H1 (cell line): ENCODE measurements at regions not wholly inside any gene's neighbourhood (a gene's known extent, or its start where the extent isn't known, plus 50 kb on each side); places are given as distances from the start of the nearest gene placed in this dataset.

Experiments
- CTCF ChIA-PET: fragments of 300-600 bp; sonication (Branson Sonifier 250); formaldehyde crosslinking; loops from one replicate; lab custom pipeline; 2021; ENCODE audit not compliant: partially characterized antibody; lab: Charles Lee
- POLR2A ChIA-PET: fragments of 300-600 bp; sonication (Branson Sonifier 250); formaldehyde crosslinking; loops from one replicate; lab custom pipeline; 2021; ENCODE audit warnings: inconsistent platforms; ENCODE audit not compliant: partially characterized antibody; lab: Charles Lee
- DNase-seq, 2 experiments: peaks; one replicate each; pipeline versions ENCODE4 v3.0.0 to v3.0.0-alpha.2; 2010 to 2022; ENCODE audit warnings: low spot score in 2 of 2, low read depth in 1 of 2, mixed read lengths in 1 of 2
- FAIRE-seq: peaks from 2 replicates; lab custom pipeline; 2011; peaks lifted over from hg19 to GRCh38; lab: Jason Lieb, UNC
- H2AFZ ChIP-seq: 2 replicates; pipeline ENCODE4 v1.8.1; 2012; ENCODE audit warnings: low read length, inconsistent platforms
- H2AK5ac ChIP-seq: 2 replicates; pipeline ENCODE4 v1.6.1; 2013; ENCODE audit warnings: low read depth, low read length
- H2BK120ac ChIP-seq: replicated peaks from 2 replicates; pipeline ENCODE3; 2013; ENCODE audit warnings: low read depth, low read length, inconsistent platforms
- H2BK12ac ChIP-seq: 2 replicates; pipeline ENCODE4 v1.6.1; 2013; ENCODE audit warnings: low read depth, low read length
- H2BK15ac ChIP-seq: 2 replicates; pipeline ENCODE4 v1.6.1; 2013; ENCODE audit warnings: low read length
- H2BK20ac ChIP-seq: 2 replicates; pipeline ENCODE4 v1.6.1; 2013; ENCODE audit warnings: low read length
- H2BK5ac ChIP-seq: 2 replicates; pipeline ENCODE4 v1.6.1; 2013; ENCODE audit warnings: low read depth, low read length
- H3K14ac ChIP-seq: 2 replicates; pipeline ENCODE4 v1.6.1; 2013; ENCODE audit warnings: inconsistent platforms; ENCODE audit not compliant: insufficient read length
- H3K18ac ChIP-seq: 2 replicates; pipeline ENCODE4 v1.6.1; 2013; ENCODE audit warnings: low read length; ENCODE audit errors: extremely low read depth
- H3K23ac ChIP-seq: 2 replicates; pipeline ENCODE4 v1.6.1; 2013; ENCODE audit warnings: inconsistent platforms; ENCODE audit not compliant: insufficient read length
- H3K23me2 ChIP-seq: 2 replicates; pipeline ENCODE4 v1.6.1; 2013; ENCODE audit warnings: low read depth, low read length
- H3K27ac ChIP-seq: 2 replicates; pipeline ENCODE4 v1.6.1; 2011; ENCODE audit warnings: low read depth, low read length, inconsistent platforms
- H3K27me3 ChIP-seq, 4 experiments: replicated peaks in 1 of 4; 1 replicate in 1 of 4; 2 replicates in 3 of 4; pipeline versions ENCODE4 v1.6.1 to v1.8.1; 2011 to 2013; ENCODE audit warnings: low read length in 3 of 4, mild to moderate bottlenecking in 3 of 4, inconsistent platforms in 2 of 4, mixed read lengths in 2 of 4, moderate library complexity in 1 of 4; ENCODE audit not compliant: control insufficient read depth in 3 of 4, insufficient read depth in 3 of 4; ENCODE audit errors: extremely low read depth in 1 of 4
- H3K36me3 ChIP-seq, 4 experiments: 2 replicates each; pipeline versions ENCODE4 v1.6.1 to v1.8.1; 2011 to 2013; ENCODE audit warnings: mild to moderate bottlenecking in 4 of 4, low read length in 3 of 4, moderate library complexity in 2 of 4, control low read depth in 1 of 4, inconsistent platforms in 1 of 4; ENCODE audit not compliant: insufficient read depth in 4 of 4, control insufficient read depth in 2 of 4
- H3K4ac ChIP-seq: replicated peaks from 2 replicates; pipeline ENCODE3; 2013; ENCODE audit warnings: low read length, low read depth, mixed read lengths, inconsistent platforms; ENCODE audit not compliant: insufficient read length
- H3K4me1 ChIP-seq, 4 experiments: replicated peaks in 1 of 4; 1 replicate in 1 of 4; 2 replicates in 3 of 4; pipeline versions ENCODE4 v1.6.1 to v1.8.1; 2011 to 2013; ENCODE audit warnings: low read length in 3 of 4, inconsistent platforms in 2 of 4, mixed read lengths in 1 of 4; ENCODE audit not compliant: insufficient read depth in 4 of 4, control insufficient read depth in 3 of 4
- H3K4me2 ChIP-seq, 2 experiments: 2 replicates each; pipeline versions ENCODE4 v1.6.1 to v1.8.1; 2011 to 2013; ENCODE audit warnings: low read depth in 2 of 2, low read length in 2 of 2, control low read depth in 1 of 2, inconsistent platforms in 1 of 2, mild to moderate bottlenecking in 1 of 2; ENCODE audit not compliant: insufficient read depth in 1 of 2
- H3K4me3 ChIP-seq, 4 experiments: fragments of 200-600, 300-600 bp in 1 of 4; sonication (generic), shearing (Covaris generic), sonication (Bioruptor Twin) in 1 of 4; 2 replicates each; pipeline versions ENCODE4 v1.5.1 to v1.8.1; 2011 to 2016; ENCODE audit warnings: low read length in 4 of 4, low read depth in 3 of 4, control low read depth in 2 of 4, inconsistent platforms in 2 of 4, mild to moderate bottlenecking in 2 of 4, mixed read lengths in 1 of 4, moderate library complexity in 1 of 4; ENCODE audit not compliant: insufficient read depth in 2 of 4; ENCODE audit errors: extremely low read depth in 1 of 4
- H3K56ac ChIP-seq: replicated peaks from 2 replicates; pipeline ENCODE3; 2013; ENCODE audit warnings: low read depth, mild to moderate bottlenecking, mixed read lengths, low read length, inconsistent platforms; ENCODE audit not compliant: insufficient read length
- H3K79me1 ChIP-seq: 2 replicates; pipeline ENCODE4 v1.6.1; 2013; ENCODE audit warnings: low read depth, low read length, control low read depth
- H3K79me2 ChIP-seq, 2 experiments: 2 replicates each; pipeline versions ENCODE4 v1.6.1 to v1.8.1; 2012 to 2013; ENCODE audit warnings: low read length in 2 of 2, mild to moderate bottlenecking in 2 of 2, inconsistent platforms in 1 of 2; ENCODE audit not compliant: insufficient read depth in 2 of 2, control insufficient read depth in 1 of 2
- H3K9ac ChIP-seq, 4 experiments: replicated peaks in 1 of 4; 1 replicate in 1 of 4; 2 replicates in 3 of 4; pipeline versions ENCODE4 v1.6.1 to v1.8.1; 2011 to 2013; ENCODE audit warnings: low read depth in 3 of 4, low read length in 3 of 4, control low read depth in 2 of 4, mild to moderate bottlenecking in 2 of 4, moderate library complexity in 2 of 4, inconsistent platforms in 1 of 4; ENCODE audit errors: extremely low read depth in 1 of 4
- H3K9me3 ChIP-seq, 2 experiments: 2 replicates each; pipeline versions ENCODE4 v1.6.1 to v1.8.1; 2012 to 2013; ENCODE audit warnings: mild to moderate bottlenecking in 2 of 2, moderate library complexity in 2 of 2, control low read depth in 1 of 2, inconsistent platforms in 1 of 2, low read depth in 1 of 2, low read length in 1 of 2, mixed read lengths in 1 of 2; ENCODE audit not compliant: insufficient read depth in 2 of 2
- H4K20me1 ChIP-seq, 2 experiments: replicated peaks in 1 of 2; 2 replicates each; pipeline versions ENCODE3 to v1.8.1; 2011 to 2013; ENCODE audit warnings: inconsistent platforms in 2 of 2, low read length in 2 of 2, mild to moderate bottlenecking in 1 of 2; ENCODE audit not compliant: insufficient read depth in 2 of 2, control insufficient read depth in 1 of 2
- H4K5ac ChIP-seq: 2 replicates; pipeline ENCODE4 v1.6.1; 2013; ENCODE audit warnings: low read length, low read depth, mixed read lengths, inconsistent platforms; ENCODE audit not compliant: insufficient read length
- H4K8ac ChIP-seq: 2 replicates; pipeline ENCODE4 v1.8.0; 2013; ENCODE audit warnings: mild to moderate bottlenecking, moderate library complexity, low read length, inconsistent platforms; ENCODE audit not compliant: insufficient read depth; ENCODE audit errors: extremely low read depth
- H4K91ac ChIP-seq: replicated peaks from 2 replicates; pipeline ENCODE3; 2013; ENCODE audit warnings: low read length, mixed read lengths, inconsistent platforms; ENCODE audit not compliant: insufficient read length
- CHD1 ChIP-seq: IDR thresholded peaks from 2 replicates; pipeline ENCODE4 v1.6.1; 2012; ENCODE audit warnings: low read depth, low read length, improper control_type of control experiment
- EZH2 ChIP-seq: fragments of 200-600 bp; sonication (generic); IDR thresholded peaks from 2 replicates; pipeline ENCODE4 v1.7.1; 2012; ENCODE audit warnings: low read depth, mild to moderate bottlenecking, moderate library complexity, low read length, inconsistent platforms; ENCODE audit not compliant: severe bottlenecking
- JUN ChIP-seq: IDR thresholded peaks from 2 replicates; pipeline ENCODE4 v1.6.1; 2011; ENCODE audit warnings: low read depth, mild to moderate bottlenecking, improper control_type of control experiment, low read length
- KDM4A ChIP-seq: IDR thresholded peaks from one replicate; pipeline ENCODE4 v1.7.1; 2012; ENCODE audit warnings: low read depth, mild to moderate bottlenecking, moderate library complexity, low read length, inconsistent platforms; ENCODE audit not compliant: severe bottlenecking
- RNF2 ChIP-seq: fragments of 200-900, 300-1000 bp; sonication (generic); IDR thresholded peaks from 2 replicates; pipeline ENCODE4 v1.7.1; 2016; ENCODE audit warnings: borderline replicate concordance, low read depth, mild to moderate bottlenecking, antibody characterized with exemption, low read length; ENCODE audit not compliant: poor library complexity, severe bottlenecking; ENCODE audit errors: missing control alignments
- RXRA ChIP-seq: IDR thresholded peaks from 2 replicates; pipeline ENCODE4 v1.6.1; 2011; ENCODE audit warnings: low read depth, mild to moderate bottlenecking, low read length, moderate library complexity; ENCODE audit not compliant: insufficient read depth
- SUZ12 ChIP-seq: fragments of 200-600 bp; sonication (generic); IDR thresholded peaks from 2 replicates; pipeline ENCODE4 v1.6.1; 2012; ENCODE audit warnings: mild to moderate bottlenecking, inconsistent platforms, low read length, moderate library complexity, mixed read lengths
- WGBS, 2 experiments: shearing (Covaris generic) in 1 of 2; methylation state at CpG; one replicate each; pipeline versions ENCODE4 v1.1.6 to v1.1.7; 2013 to 2015; ENCODE audit warnings: low lambda C conversion rate in 2 of 2, mixed read lengths in 2 of 2, inconsistent platforms in 1 of 2, low coverage in 1 of 2, missing lambda C conversion rate in 1 of 2; ENCODE audit not compliant: insufficient replicate concordance in 2 of 2, insufficient coverage in 1 of 2, insufficient read length in 1 of 2; ENCODE audit errors: extremely low coverage in 1 of 2, missing lambda C conversion rate in 1 of 2; 5-methylcytosine and 5-hydroxymethylcytosine counted together
- TF ChIP-seq, protein P1 (sequence below), 3 experiments: IDR thresholded peaks; 1 replicate in 2 of 3; 2 replicates in 1 of 3; pipeline versions ENCODE4 v1.5.1 to v1.6.1; 2011; ENCODE audit warnings: low read length in 3 of 3, mild to moderate bottlenecking in 3 of 3, inconsistent platforms in 2 of 3, low read depth in 1 of 3, moderate library complexity in 1 of 3; ENCODE audit not compliant: insufficient read depth in 1 of 3; ENCODE audit errors: control extremely low read depth in 1 of 3

DNA sequence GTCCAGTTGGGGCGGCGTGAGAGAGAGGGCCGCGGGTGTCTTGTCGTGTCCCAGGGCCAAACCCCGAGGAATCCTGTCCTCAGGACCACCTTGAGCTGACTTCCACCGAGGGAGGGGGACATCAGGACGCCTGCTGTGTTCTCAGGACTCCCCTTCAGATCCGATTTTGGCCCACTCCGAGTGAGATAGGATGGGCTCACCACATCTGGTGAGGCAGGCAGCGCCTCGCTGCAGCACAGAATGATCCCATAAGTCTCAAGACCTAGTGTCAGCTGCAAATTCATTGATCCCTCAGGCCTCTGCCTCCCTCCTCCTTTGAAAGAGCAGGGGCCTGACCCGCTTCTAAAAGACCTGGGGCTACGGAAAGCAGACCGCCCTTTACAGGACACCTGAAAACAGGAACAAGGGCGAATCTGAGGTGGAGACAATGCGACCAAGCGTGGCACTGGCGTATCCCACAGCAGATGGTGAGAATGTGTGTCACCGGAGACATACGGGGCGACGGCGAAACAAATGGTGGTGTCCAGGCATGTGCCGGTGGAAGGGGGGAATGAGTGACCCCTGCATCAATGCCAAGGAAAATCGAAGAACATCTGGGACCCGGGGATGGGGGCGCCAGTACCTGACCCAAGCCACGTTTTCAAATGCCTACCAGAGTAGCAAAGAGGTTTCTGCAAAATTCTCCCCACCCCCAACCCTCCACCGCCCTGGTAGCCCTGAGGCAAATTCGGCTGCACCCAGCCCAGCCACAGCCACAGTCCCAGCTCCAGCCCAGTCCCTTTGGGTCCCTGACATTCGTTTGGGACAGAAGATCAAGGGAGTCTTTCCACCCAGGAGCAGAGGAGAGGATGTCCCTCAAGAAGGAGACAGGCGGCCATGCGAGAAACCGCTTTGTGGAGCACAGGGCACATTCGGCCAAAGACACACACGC, 162.1 kb upstream of the ZNF337 start:
- H3K4me1 ChIP-seq = peaks cover 0 to 12% (median 2%) of the 10 kb centered on the region in 4 experiments; a peak in 4 of 7 replicates
- no peak overlapping the region for H3K23ac ChIP-seq
- H4K5ac ChIP-seq = no peak overlapping the region
- no peak overlapping the region for H3K27ac ChIP-seq
- peak overlapping the region; percentile 63 to 65 for H3K4me2 ChIP-seq
- H3K23me2 ChIP-seq = peaks cover 9% of the 10 kb centered on the region
- H3K9me3 ChIP-seq = peaks cover 2 to 54% of the 10 kb centered on the region in 2 experiments; a peak in 2 of 4 replicates
- no peaks in the 10 kb centered on the region for H3K79me2 ChIP-seq
- WGBS, 2 experiments = 65% methylated on average over 27 of the region's 37 CpGs; no CpG with 5 or more reads in 1 of the 2 experiments
- no peak overlapping the region for H2BK5ac ChIP-seq
- no peak for FAIRE-seq
- H2BK20ac ChIP-seq = no peak overlapping the region
- peaks cover 27 to 64% (median 50%) of the 10 kb centered on the region in 4 experiments for H3K27me3 ChIP-seq
- no peak overlapping the region for H4K8ac ChIP-seq
- no peak overlapping the region for H3K56ac ChIP-seq
- H3K79me1 ChIP-seq = no peaks in the 10 kb centered on the region
- H4K20me1 ChIP-seq = peaks cover 0 to 1% of the 10 kb centered on the region in 2 experiments
- no peak overlapping the region for H2AK5ac ChIP-seq
- no peak overlapping the region for H3K9ac ChIP-seq
- H3K4me3 ChIP-seq = peak overlapping the region; percentile 19 to 53 (median 21); a peak in 4 of 8 replicates
- no peak overlapping the region for H2BK15ac ChIP-seq
- no peak overlapping the region for H2AFZ ChIP-seq
- H2BK120ac ChIP-seq = no peak overlapping the region
- no peak overlapping the region for H4K91ac ChIP-seq
- no peaks in the 10 kb centered on the region for H3K36me3 ChIP-seq
- H2BK12ac ChIP-seq = no peak overlapping the region
- CTCF ChIA-PET = no interaction called here
- no peak overlapping the region for H3K4ac ChIP-seq
- H3K14ac ChIP-seq = no peak overlapping the region
- DNase-seq = no peak
- POLR2A ChIA-PET = no interaction called here
- no peak overlapping the region for H3K18ac ChIP-seq
- TF ChIP-seq RXRA = no peak
- TF ChIP-seq EZH2 = peak; percentile 41
- no peak for TF ChIP-seq CHD1
- no peak for TF ChIP-seq SUZ12
- no peak for TF ChIP-seq JUN
- TF ChIP-seq, protein P1, sequence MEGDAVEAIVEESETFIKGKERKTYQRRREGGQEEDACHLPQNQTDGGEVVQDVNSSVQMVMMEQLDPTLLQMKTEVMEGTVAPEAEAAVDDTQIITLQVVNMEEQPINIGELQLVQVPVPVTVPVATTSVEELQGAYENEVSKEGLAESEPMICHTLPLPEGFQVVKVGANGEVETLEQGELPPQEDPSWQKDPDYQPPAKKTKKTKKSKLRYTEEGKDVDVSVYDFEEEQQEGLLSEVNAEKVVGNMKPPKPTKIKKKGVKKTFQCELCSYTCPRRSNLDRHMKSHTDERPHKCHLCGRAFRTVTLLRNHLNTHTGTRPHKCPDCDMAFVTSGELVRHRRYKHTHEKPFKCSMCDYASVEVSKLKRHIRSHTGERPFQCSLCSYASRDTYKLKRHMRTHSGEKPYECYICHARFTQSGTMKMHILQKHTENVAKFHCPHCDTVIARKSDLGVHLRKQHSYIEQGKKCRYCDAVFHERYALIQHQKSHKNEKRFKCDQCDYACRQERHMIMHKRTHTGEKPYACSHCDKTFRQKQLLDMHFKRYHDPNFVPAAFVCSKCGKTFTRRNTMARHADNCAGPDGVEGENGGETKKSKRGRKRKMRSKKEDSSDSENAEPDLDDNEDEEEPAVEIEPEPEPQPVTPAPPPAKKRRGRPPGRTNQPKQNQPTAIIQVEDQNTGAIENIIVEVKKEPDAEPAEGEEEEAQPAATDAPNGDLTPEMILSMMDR (IDR thresholded peaks at IDR 0.05; ENCODE audit: control extremely low read depth in 1 of 3, insufficient read depth in 1 of 3, low read depth in 1 of 3, low read length in 3 of 3) = no peak
- TF ChIP-seq RNF2 = no peak
- TF ChIP-seq KDM4A = peak; percentile 56
